ENCODE measurements at regions not wholly inside any gene's neighbourhood (a gene's known extent, or its start where the extent isn't known, plus 50 kb on each side); places are given as distances from the start of the nearest gene placed in this dataset.

GRCh38 chr2:236970656-236971010 is 115.1 kb upstream of the COPS8 start:
- 91% methylated on average over 3 of the region's 3 CpGs; no CpG with 5 or more reads in 1 of the 2 experiments for WGBS, 2 experiments (ENCODE audit: extremely low coverage in 1 of 2, insufficient coverage in 1 of 2, insufficient read length in 1 of 2, insufficient replicate concordance in 2 of 2, low coverage in 1 of 2, low lambda C conversion rate in 2 of 2, missing lambda C conversion rate in 1 of 2)

More at GRCh38 chr2:236970656-236971010, 115.1 kb upstream of the COPS8 start:
- no peak overlapping the region for H3K23ac ChIP-seq (ENCODE audit: insufficient read length)
- no peaks in the 10 kb centered on the region for H3K79me2 ChIP-seq (ENCODE audit: control insufficient read depth in 1 of 2, insufficient read depth in 2 of 2, low read length in 2 of 2)
- H2AFZ ChIP-seq (ENCODE audit: low read length) = no peak overlapping the region
- ChIA-PET CTCF (ENCODE audit: partially characterized antibody) (interaction anchor here (1.4 kb wide), 1 partner anchor 661 kb away, joined by 4 read pairs; no protein-coding TSS in a partner anchor), POLR2A (ENCODE audit: partially characterized antibody) (no interaction called here)
- no peak overlapping the region for H3K4me3 ChIP-seq (ENCODE audit: extremely low read depth in 1 of 4, insufficient read depth in 2 of 4, low read depth in 3 of 4, low read length in 4 of 4)
- H3K4me2 ChIP-seq (ENCODE audit: insufficient read depth in 1 of 2, low read depth in 2 of 2, low read length in 2 of 2) = no peak overlapping the region
- no peak overlapping the region for H3K9ac ChIP-seq (replicated peaks in 1 of 4; ENCODE audit: extremely low read depth in 1 of 4, low read depth in 3 of 4, low read length in 3 of 4)
- no peak overlapping the region for H3K14ac ChIP-seq (ENCODE audit: insufficient read length)
- H3K27me3 ChIP-seq (replicated peaks in 1 of 4; ENCODE audit: control insufficient read depth in 3 of 4, extremely low read depth in 1 of 4, insufficient read depth in 3 of 4, low read length in 3 of 4) = no peaks in the 10 kb centered on the region
- peaks cover 0 to 15% (median 6%) of the 10 kb centered on the region in 4 experiments; a peak in 4 of 7 replicates for H3K4me1 ChIP-seq (replicated peaks in 1 of 4; ENCODE audit: control insufficient read depth in 3 of 4, insufficient read depth in 4 of 4, low read length in 3 of 4)
- no peak for TF ChIP-seq SAP30 (IDR thresholded peaks at IDR 0.05; ENCODE audit: insufficient read depth, insufficient replicate concordance, low read length)
- no peak for TF ChIP-seq ASH2L (IDR thresholded peaks at IDR 0.05; ENCODE audit: low read length)
- TF ChIP-seq BACH1 (IDR thresholded peaks at IDR 0.05; ENCODE audit: low read length) = no peak
- TF ChIP-seq SP1 (IDR thresholded peaks at IDR 0.05; ENCODE audit: low read depth, low read length) = no peak
- H3K4ac ChIP-seq (replicated peaks; ENCODE audit: insufficient read length, low read depth, low read length) = no peak overlapping the region
- no peak overlapping the region; the same call in 1 of the 2 replicates for H2BK20ac ChIP-seq (ENCODE audit: low read length)
- no peaks in the 10 kb centered on the region for H3K23me2 ChIP-seq (ENCODE audit: low read depth, low read length)
- H3K79me1 ChIP-seq (ENCODE audit: low read depth, low read length) = no peaks in the 10 kb centered on the region
- H4K8ac ChIP-seq (ENCODE audit: extremely low read depth, insufficient read depth, low read length) = no peak overlapping the region
- FAIRE-seq (no peak), DNase-seq (ENCODE audit: low read depth in 1 of 2, low spot score in 2 of 2) (no peak)
- no peak overlapping the region for H3K27ac ChIP-seq (ENCODE audit: low read depth, low read length)
- H3K18ac ChIP-seq (ENCODE audit: extremely low read depth, low read length) = no peak overlapping the region
- no peaks in the 10 kb centered on the region for H3K36me3 ChIP-seq (ENCODE audit: control insufficient read depth in 2 of 4, insufficient read depth in 4 of 4, low read length in 3 of 4)
- H4K5ac ChIP-seq (ENCODE audit: insufficient read length, low read depth, low read length) = no peak overlapping the region
- no peaks in the 10 kb centered on the region for H3K9me3 ChIP-seq (ENCODE audit: insufficient read depth in 2 of 2, low read depth in 1 of 2, low read length in 1 of 2)
- no peak overlapping the region for H3K56ac ChIP-seq (replicated peaks; ENCODE audit: insufficient read length, low read depth, low read length)
- H2BK120ac ChIP-seq (replicated peaks; ENCODE audit: low read depth, low read length) = no peak overlapping the region
- H4K20me1 ChIP-seq (replicated peaks in 1 of 2; ENCODE audit: control insufficient read depth in 1 of 2, insufficient read depth in 2 of 2, low read length in 2 of 2) = no peaks in the 10 kb centered on the region
- no peak overlapping the region for H4K91ac ChIP-seq (replicated peaks; ENCODE audit: insufficient read length, low read length)
- H2BK12ac ChIP-seq (ENCODE audit: low read depth, low read length) = no peak overlapping the region
- no peak overlapping the region for H2AK5ac ChIP-seq (ENCODE audit: low read depth, low read length)
- H2BK15ac ChIP-seq (ENCODE audit: low read length) = no peak overlapping the region
- H2BK5ac ChIP-seq (ENCODE audit: low read depth, low read length) = no peak overlapping the region

Measured in H1 (cell line).